T-cell (primary cell): ENCODE measurements at regions not wholly inside any gene's neighbourhood (a gene's known extent, or its start where the extent isn't known, plus 50 kb on each side); places are given as distances from the start of the nearest gene placed in this dataset.

Experiments used
- ATAC-seq, 4 experiments: fragments of 200-7000 bp in 3 of 4; fragments of 150-1000 bp in 1 of 4; cut with Tn5 transposase; replicated peaks in 1 of 4; 1 replicate in 3 of 4; 2 replicates in 1 of 4; pipeline ENCODE4 v1.10.0; 2021; ENCODE audit warnings: moderate library complexity in 3 of 4, mild to moderate bottlenecking in 2 of 4, moderate number of reproducible peaks in 1 of 4
- CTCF ChIA-PET, 2 donors: fragments of 300-600 bp; sonication (Branson Sonifier 250); formaldehyde crosslinking; loops; one replicate each; lab custom pipeline; 2022; ENCODE audit warnings: antibody characterized with exemption in 2 of 2; lab: Charles Lee
- POLR2A ChIA-PET, 2 donors: fragments of 300-600 bp; sonication (Branson Sonifier 250); formaldehyde crosslinking; loops; one replicate each; lab custom pipeline; 2022; ENCODE audit warnings: antibody characterized with exemption in 2 of 2; lab: Charles Lee
- DNase-seq, 35 experiments: peaks; one replicate each; pipeline versions ENCODE4 v3.0.0 to v3.0.0-alpha.2; 2013 to 2023
- H3K27ac ChIP-seq: one replicate; pipeline ENCODE4 v1.5.1; 2013; ENCODE audit warnings: low read length
- H3K27me3 ChIP-seq, 2 experiments: replicated peaks in 1 of 2; 1 replicate in 1 of 2; 2 replicates in 1 of 2; pipeline versions ENCODE4 v1.6.1 to v1.7.0; 2013; ENCODE audit warnings: low read length in 1 of 2, mixed read lengths in 1 of 2; ENCODE audit not compliant: control insufficient read depth in 2 of 2, insufficient read depth in 2 of 2; ENCODE audit errors: extremely low read depth in 1 of 2
- H3K36me3 ChIP-seq, 2 donors: 1 replicate in 1 of 2; 2 replicates in 1 of 2; pipeline versions ENCODE4 v1.6.1 to v1.7.0; 2013; ENCODE audit warnings: low read length in 1 of 2; ENCODE audit not compliant: control insufficient read depth in 2 of 2, insufficient read depth in 1 of 2; ENCODE audit errors: extremely low read depth in 1 of 2
- H3K4me1 ChIP-seq, 2 experiments: 1 replicate in 1 of 2; 2 replicates in 1 of 2; pipeline versions ENCODE4 v1.6.1 to v1.7.0; 2013; ENCODE audit warnings: low read length in 2 of 2, mixed read lengths in 1 of 2; ENCODE audit not compliant: insufficient read depth in 2 of 2, control insufficient read depth in 1 of 2; ENCODE audit errors: extremely low read depth in 1 of 2
- H3K4me3 ChIP-seq, 2 donors: 1 replicate in 1 of 2; 2 replicates in 1 of 2; pipeline versions ENCODE4 v1.5.1 to v1.7.0; 2013; ENCODE audit warnings: mild to moderate bottlenecking in 2 of 2, low read length in 1 of 2, moderate library complexity in 1 of 2; ENCODE audit not compliant: control insufficient read depth in 1 of 2; ENCODE audit errors: extremely low read depth in 1 of 2
- H3K9me3 ChIP-seq: 2 replicates; pipeline ENCODE4 v1.7.0; 2013
- H3K27ac Mint-ChIP-seq, 2 donors: one replicate each; pipeline ENCODE4 v1.8.0; 2020 to 2021; ENCODE audit warnings: mild to moderate bottlenecking in 2 of 2, mixed read lengths in 2 of 2
- H3K27me3 Mint-ChIP-seq, 2 donors: one replicate each; pipeline ENCODE4 v1.8.0; 2021 to 2022; ENCODE audit warnings: mixed read lengths in 2 of 2
- H3K36me3 Mint-ChIP-seq: one replicate; pipeline ENCODE4 v1.8.0; 2021; ENCODE audit warnings: mixed read lengths
- H3K4me1 Mint-ChIP-seq, 3 donors: one replicate each; pipeline ENCODE4 v1.8.0; 2020 to 2022; ENCODE audit warnings: mixed read lengths in 3 of 3, mild to moderate bottlenecking in 1 of 3
- H3K4me3 Mint-ChIP-seq, 3 donors: one replicate each; pipeline ENCODE4 v1.8.0; 2020 to 2022; ENCODE audit warnings: mild to moderate bottlenecking in 3 of 3, mixed read lengths in 3 of 3, moderate library complexity in 3 of 3
- H3K9me3 Mint-ChIP-seq, 3 donors: one replicate each; pipeline ENCODE4 v1.8.0; 2020 to 2022; ENCODE audit warnings: mixed read lengths in 3 of 3
- WGBS: methylation state at CpG from one replicate; pipeline ENCODE4 v1.1.5; 2013; ENCODE audit warnings: missing lambda C conversion rate; ENCODE audit not compliant: insufficient coverage; 5-methylcytosine and 5-hydroxymethylcytosine counted together

DNA sequence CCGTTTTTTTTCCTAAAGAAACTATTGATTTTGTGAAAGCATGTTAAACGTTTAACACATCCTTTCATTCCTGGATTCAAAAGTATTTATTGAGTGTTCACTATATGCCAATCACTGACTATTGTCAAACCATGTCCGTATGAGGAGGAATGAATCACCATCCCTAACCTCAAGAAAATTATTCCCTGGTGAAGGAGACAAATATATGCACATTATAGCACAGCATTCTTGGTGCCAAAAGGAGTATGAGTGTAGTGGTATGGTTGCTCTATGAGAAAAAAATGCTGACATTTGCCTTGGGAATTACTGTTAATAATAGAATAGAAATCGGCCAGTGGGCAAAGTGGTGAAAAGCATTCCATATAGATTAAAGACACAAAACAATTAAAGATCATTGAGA, 1390.1 kb downstream of the MRPL39 start:
- CTCF ChIA-PET, result no interaction called here
- H3K4me3 Mint-ChIP-seq, result no peak overlapping the region
- H3K9me3 Mint-ChIP-seq, result no peaks in the 10 kb centered on the region
- POLR2A ChIA-PET, result interaction anchor here in 1 of 2 donors (0.6 kb wide), 1 partner anchor 637 kb away, joined by 4 read pairs; no protein-coding TSS in a partner anchor
- H3K27me3 Mint-ChIP-seq, result peaks cover 0 to 7% of the 10 kb centered on the region in 2 donors
- Histone ChIP-seq H3K9me3 (no peaks in the 10 kb centered on the region), H3K4me1 (no peaks in the 10 kb centered on the region), H3K4me3 (no peak overlapping the region), H3K36me3 (no peaks in the 10 kb centered on the region), H3K27ac (no peak overlapping the region), H3K27me3 (no peaks in the 10 kb centered on the region)
- no CpG with 5 or more reads among the region's 4 CpGs for WGBS
- no peak for DNase-seq
- no peaks in the 10 kb centered on the region for H3K36me3 Mint-ChIP-seq
- ATAC-seq, result no peak
- H3K27ac Mint-ChIP-seq, result no peak overlapping the region
- H3K4me1 Mint-ChIP-seq, result no peaks in the 10 kb centered on the region

DNA sequence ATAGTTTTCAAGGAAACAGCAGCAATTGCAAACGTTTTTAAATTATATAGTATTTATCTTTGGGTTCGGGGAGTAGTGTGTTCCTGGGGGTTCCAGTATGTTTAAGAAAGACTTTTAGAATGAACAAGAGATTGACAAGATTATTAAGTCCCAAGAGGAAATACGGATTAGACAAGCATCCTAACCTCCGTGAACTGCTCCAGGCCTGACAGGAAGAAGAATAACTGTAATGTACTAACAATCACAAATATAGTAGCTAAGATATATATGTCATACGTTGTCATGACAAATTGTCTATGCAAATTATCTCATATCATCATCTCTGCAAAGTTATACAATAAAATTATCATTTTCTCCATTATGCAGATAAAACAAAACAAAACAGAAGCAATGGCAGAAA, 1397.2 kb downstream of the MRPL39 start:
- Mint-ChIP-seq H3K9me3 (peaks cover 0 to 12% (median 0%) of the 10 kb centered on the region in 3 donors), H3K4me3 (no peak overlapping the region), H3K27me3 (no peaks in the 10 kb centered on the region), H3K4me1 (no peaks in the 10 kb centered on the region), H3K27ac (no peak overlapping the region), H3K36me3 (no peaks in the 10 kb centered on the region)
- H3K27ac ChIP-seq, result no peak overlapping the region
- no peaks in the 10 kb centered on the region for H3K9me3 ChIP-seq
- ChIA-PET CTCF (no interaction called here), POLR2A (interaction anchor here in 1 of 2 donors (0.6 kb wide), 1 partner anchor 1559 kb away, joined by 3 read pairs; no protein-coding TSS in a partner anchor)
- H3K4me3 ChIP-seq, result no peak overlapping the region
- H3K27me3 ChIP-seq, result no peaks in the 10 kb centered on the region
- no peak for ATAC-seq
- DNase-seq, result no peak
- no peaks in the 10 kb centered on the region for H3K36me3 ChIP-seq
- no peaks in the 10 kb centered on the region for H3K4me1 ChIP-seq
- WGBS, result no CpG with 5 or more reads among the region's 5 CpGs

DNA sequence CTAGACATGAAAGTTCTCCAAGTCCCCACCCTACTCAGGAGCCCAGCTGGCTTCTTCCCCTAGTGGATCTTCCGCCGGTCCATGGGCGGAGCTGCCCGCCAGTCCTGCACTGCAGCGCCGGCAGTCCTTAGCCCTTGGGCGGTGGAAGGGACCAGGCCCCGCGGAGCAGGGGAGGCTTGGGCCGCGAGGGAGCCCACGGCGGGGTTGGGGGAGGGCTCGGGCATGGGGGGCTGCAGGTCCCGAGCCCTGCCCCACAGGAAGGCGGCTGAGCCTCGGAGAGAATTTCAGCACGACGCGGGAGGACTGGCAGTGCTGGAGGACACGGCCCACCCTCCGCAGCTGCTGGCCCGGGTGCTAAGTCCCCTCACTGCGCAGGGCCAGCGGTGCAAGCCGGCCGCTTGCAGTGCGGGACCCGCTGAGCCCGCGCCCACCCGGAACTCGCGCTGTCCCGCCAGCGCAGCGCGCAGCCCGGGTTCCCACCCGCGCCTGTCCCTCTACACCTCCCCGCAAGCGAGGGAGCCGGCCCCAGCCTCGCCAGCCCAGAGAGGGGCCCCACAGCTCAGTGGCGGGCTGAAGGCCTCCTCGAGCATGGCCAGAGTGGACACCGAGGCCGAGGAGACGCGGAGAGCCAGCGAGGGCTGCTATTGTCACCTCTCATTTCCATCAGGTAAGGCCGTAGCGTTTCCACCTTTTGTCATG, 1398.6 kb downstream of the MRPL39 start:
- Mint-ChIP-seq H3K4me3 (no peak overlapping the region), H3K27me3 (no peaks in the 10 kb centered on the region), H3K9me3 (peaks cover 0 to 12% (median 0%) of the 10 kb centered on the region in 3 donors), H3K36me3 (no peaks in the 10 kb centered on the region), H3K4me1 (no peaks in the 10 kb centered on the region), H3K27ac (no peak overlapping the region)
- H3K36me3 ChIP-seq, result no peaks in the 10 kb centered on the region
- H3K4me3 ChIP-seq, result no peak overlapping the region
- CTCF ChIA-PET, result no interaction called here
- H3K9me3 ChIP-seq, result no peaks in the 10 kb centered on the region
- POLR2A ChIA-PET, result no interaction called here
- peak in 1 of 4 experiments; percentile 31 for ATAC-seq
- no peaks in the 10 kb centered on the region for H3K4me1 ChIP-seq
- H3K27me3 ChIP-seq, result no peaks in the 10 kb centered on the region
- no peak for DNase-seq
- WGBS, result 96% methylated on average over 39 of the region's 54 CpGs
- no peak overlapping the region for H3K27ac ChIP-seq

DNA sequence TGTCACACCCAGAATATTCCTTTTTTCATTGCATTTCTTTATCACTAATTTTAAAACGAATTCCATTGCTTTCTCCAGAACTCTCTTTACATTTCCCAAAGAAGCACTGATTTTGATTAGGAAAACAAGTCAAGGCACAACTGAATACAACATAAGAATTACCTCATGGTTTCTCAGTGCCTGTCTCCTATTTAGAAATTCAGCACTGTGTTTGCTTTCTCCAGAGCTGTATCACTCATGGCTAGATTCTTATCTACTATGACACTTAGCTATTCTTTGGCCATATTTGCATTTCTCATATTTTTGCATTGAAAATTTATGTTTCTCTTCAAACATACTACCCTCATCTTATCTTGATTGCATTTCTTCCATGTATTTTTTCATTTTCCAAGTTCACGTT, 1402.0 kb downstream of the MRPL39 start:
- Mint-ChIP-seq H3K27me3 (no peaks in the 10 kb centered on the region), H3K4me1 (no peaks in the 10 kb centered on the region), H3K36me3 (no peaks in the 10 kb centered on the region), H3K4me3 (no peak overlapping the region), H3K27ac (no peak overlapping the region), H3K9me3 (peaks cover 0 to 12% (median 0%) of the 10 kb centered on the region in 3 donors)
- no peak for DNase-seq
- Histone ChIP-seq H3K4me1 (no peaks in the 10 kb centered on the region), H3K27ac (no peak overlapping the region), H3K4me3 (no peak overlapping the region), H3K36me3 (no peaks in the 10 kb centered on the region), H3K9me3 (no peaks in the 10 kb centered on the region), H3K27me3 (no peaks in the 10 kb centered on the region)
- CTCF ChIA-PET, result no interaction called here
- no peak for ATAC-seq
- WGBS, result 50% methylated on average over 1 of the region's 2 CpGs
- POLR2A ChIA-PET, result no interaction called here

DNA sequence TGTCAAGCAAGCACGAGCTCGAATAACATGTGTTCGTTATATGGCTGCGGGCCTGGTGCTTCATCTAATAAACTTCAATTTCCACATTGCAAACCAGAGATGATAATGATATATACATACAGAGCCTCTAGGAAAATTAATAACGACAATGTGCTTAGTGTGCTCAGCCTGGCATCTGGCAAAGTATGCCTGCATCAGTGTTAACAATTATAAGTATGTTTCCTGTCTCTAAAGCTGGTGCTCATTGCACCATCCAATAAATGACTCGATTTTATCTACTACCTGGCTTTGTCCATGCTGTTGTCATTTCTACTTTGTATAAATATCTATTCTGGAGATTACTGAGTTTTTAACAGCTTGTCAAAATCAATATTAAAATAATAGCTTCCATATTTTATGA, 1402.6 kb downstream of the MRPL39 start:
- ChIA-PET POLR2A (no interaction called here), CTCF (no interaction called here)
- H3K4me3 Mint-ChIP-seq, result no peak overlapping the region
- no peaks in the 10 kb centered on the region for H3K27me3 ChIP-seq
- no peaks in the 10 kb centered on the region for H3K36me3 Mint-ChIP-seq
- DNase-seq, result no peak
- no peak overlapping the region for H3K27ac Mint-ChIP-seq
- no peaks in the 10 kb centered on the region for H3K36me3 ChIP-seq
- H3K9me3 Mint-ChIP-seq, result peaks cover 0 to 7% (median 0%) of the 10 kb centered on the region in 3 donors
- no peak overlapping the region for H3K27ac ChIP-seq
- ATAC-seq, result no peak
- WGBS, result no CpG with 5 or more reads among the region's 6 CpGs
- H3K27me3 Mint-ChIP-seq, result no peaks in the 10 kb centered on the region
- H3K4me1 ChIP-seq, result no peaks in the 10 kb centered on the region
- no peaks in the 10 kb centered on the region for H3K4me1 Mint-ChIP-seq
- H3K4me3 ChIP-seq, result no peak overlapping the region
- H3K9me3 ChIP-seq, result no peaks in the 10 kb centered on the region

DNA sequence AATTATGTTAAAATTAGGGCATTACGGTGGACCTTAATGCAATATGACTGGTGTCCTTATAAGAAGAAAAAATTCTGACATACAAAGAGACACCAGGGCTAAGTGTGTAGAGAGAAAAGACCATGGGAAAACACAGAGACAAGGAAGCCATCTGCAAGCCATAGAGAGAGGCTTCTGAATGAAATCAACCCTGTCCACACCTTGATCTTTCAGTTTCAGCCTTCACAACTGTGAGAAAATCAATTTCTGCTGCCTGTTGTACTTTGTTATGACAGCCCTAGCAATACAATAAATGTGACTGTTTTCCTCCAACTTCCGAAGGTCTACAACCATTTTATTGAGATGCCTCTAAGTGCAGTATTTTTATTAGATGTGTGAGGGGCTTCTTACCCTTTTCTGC, 1407.2 kb downstream of the MRPL39 start:
- ATAC-seq (no peak), DNase-seq (no peak)
- Histone ChIP-seq H3K4me1 (no peaks in the 10 kb centered on the region), H3K36me3 (no peaks in the 10 kb centered on the region), H3K27ac (no peak overlapping the region), H3K4me3 (no peak overlapping the region), H3K27me3 (no peaks in the 10 kb centered on the region), H3K9me3 (no peaks in the 10 kb centered on the region)
- no peaks in the 10 kb centered on the region for H3K9me3 Mint-ChIP-seq
- H3K27me3 Mint-ChIP-seq, result no peaks in the 10 kb centered on the region
- no peaks in the 10 kb centered on the region for H3K36me3 Mint-ChIP-seq
- ChIA-PET CTCF (no interaction called here), POLR2A (no interaction called here)
- H3K4me3 Mint-ChIP-seq, result no peak overlapping the region
- H3K27ac Mint-ChIP-seq, result no peak overlapping the region
- WGBS, result no CpG with 5 or more reads among the region's 2 CpGs
- no peaks in the 10 kb centered on the region for H3K4me1 Mint-ChIP-seq
